Limb (tissue), 2 donors: ENCODE measurements at regions not wholly inside any gene's neighbourhood (a gene's known extent, or its start where the extent isn't known, plus 50 kb on each side); places are given as distances from the start of the nearest gene placed in this dataset.
"Not testable (repeated sequence)": the region's sequence is repeated elsewhere in the genome, so short reads cannot be mapped to it uniquely, and the experiment has no call there.

Experiments used
- DNase-seq, 2 donors: peaks; one replicate each; pipeline ENCODE4 v3.0.0-alpha.2; 2016; ENCODE audit errors: extremely low spot score in 2 of 2

DNA sequence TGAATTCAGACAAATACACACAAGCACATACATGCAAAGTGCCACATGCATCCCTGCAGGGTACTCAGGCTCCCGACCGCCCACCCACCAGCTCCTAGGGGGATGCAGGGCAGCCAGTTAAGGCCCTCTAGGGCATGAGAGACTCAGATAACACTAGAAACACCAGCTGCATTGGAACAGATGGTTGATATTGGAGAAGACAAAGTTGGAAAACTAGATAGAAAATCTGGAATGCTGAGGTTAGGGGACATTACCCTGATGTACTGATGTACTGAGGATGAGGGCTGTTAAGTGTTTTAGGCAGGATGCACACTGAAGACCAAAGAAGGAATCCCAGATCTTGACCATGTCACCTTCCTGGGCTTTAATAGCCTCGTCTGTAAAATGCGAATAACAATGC, 134.6 kb upstream of the ECI2 start:
- no peak for DNase-seq

DNA sequence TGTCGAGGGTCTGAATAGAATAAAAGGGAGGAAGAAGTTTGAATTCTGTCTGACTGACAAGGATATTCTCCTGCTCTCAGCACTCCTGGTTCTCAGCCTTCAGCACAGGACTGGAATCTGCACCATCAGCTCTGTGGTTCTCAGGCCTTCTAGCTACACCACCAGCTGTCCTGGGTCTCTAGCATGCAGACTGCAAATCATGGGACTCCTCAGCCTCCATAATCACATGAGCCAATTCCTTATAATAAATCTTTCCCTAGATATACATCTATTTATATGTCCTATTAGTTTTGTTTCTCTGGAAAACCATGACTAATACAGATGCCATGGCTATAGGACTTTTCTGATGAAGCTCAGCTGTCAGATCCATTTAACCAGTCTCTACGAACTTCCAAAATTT, 132.8 kb upstream of the ECI2 start:
- no peak for DNase-seq

- DNase-seq = no peak
Observed at GRCh38 chr6:4265740-4266139, 130.4 kb upstream of the ECI2 start.

DNA sequence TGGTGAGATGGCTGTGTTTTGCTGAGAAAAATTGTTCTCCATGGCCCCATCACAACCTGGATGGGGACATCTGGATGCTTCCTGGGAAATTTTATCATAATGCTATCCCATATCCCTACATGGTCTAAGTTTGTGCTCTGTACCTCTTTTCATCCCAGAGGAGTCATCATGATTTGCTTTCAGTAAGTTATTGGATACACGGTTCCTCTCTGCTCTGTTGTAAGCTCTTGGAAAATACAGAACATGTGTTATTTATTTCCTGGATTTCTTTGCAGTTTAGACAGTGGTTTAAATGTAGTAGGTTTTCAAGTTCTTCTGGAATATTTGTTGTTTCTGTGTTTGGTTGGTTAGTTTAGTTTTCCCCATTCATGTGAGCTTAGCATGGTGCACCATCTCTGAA, 129.2 kb upstream of the ECI2 start:
- peak in 1 of 2 donors; percentile 32 for DNase-seq

DNA sequence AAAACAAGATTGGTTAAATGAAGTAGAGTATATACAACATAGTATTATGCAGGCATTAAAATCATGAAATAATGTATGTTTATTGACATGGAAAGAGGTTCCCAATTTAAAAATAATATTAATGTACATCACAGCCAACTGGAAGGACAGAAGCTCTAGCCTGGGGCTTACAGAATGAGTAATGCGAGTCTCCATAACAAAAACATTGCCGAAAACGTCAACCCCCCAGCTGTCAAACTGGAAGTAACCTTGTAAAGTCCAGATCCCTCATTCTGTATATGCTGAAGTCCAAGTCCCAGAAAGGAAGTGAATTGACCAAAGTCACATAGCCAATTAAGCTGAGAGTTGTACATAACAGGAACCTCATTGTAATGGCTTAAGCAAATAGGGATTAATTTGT, 128.7 kb upstream of the ECI2 start:
- DNase-seq = no peak

- DNase-seq = peak in 1 of 2 donors; percentile 53
Observed at GRCh38 chr6:4262526-4262925, 127.2 kb upstream of the ECI2 start.

GRCh38 chr6:4259391-4259790, 124.0 kb upstream of the ECI2 start:
- DNase-seq = no peak

GRCh38 chr6:4258733-4259132, 123.4 kb upstream of the ECI2 start:
- no peak for DNase-seq

DNA sequence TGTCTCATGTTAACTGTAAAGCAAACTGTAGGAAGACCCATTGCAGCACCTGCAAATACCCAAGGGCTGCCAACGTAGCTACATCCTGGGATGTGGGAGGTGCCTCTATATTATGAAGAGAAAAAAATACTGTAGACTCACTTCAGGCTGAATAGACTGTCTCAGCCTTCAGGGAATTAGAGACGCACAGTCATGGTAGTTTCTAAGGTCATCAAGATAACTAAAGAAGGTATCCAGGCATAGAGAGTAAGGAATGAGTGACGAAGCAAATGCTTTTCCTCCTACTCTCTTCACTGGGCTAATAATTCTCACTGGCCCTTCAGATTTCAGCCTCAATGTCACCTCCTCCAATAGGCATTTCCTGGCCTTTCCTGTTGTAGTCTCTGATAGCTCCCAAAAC, 121.6 kb upstream of the ECI2 start:
- no peak for DNase-seq

- DNase-seq = peak; percentile 66 to 82
Observed at GRCh38 chr6:4253604-4254231, 118.3 kb upstream of the ECI2 start.

GRCh38 chr6:4252445-4252844, 117.1 kb upstream of the ECI2 start:
- DNase-seq = not testable (repeated sequence)

DNA sequence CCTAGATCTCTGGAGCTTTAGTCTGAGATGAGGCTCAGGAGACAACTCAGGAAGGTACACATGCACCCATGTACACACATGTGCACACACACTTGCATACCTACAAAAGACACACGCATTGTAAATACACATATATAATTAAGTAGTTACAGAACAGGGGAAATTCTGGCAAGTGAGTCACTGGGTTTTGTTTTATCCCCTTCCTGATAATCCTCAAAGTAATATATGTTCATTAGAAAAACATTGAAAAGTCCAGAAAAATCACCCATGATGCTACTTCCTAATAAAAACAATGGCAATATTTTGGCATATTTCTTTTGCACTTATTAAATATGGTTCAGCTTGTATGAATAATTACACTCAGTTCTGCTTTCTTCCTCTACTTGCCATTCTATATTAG, 115.3 kb upstream of the ECI2 start:
- DNase-seq = no peak

DNA sequence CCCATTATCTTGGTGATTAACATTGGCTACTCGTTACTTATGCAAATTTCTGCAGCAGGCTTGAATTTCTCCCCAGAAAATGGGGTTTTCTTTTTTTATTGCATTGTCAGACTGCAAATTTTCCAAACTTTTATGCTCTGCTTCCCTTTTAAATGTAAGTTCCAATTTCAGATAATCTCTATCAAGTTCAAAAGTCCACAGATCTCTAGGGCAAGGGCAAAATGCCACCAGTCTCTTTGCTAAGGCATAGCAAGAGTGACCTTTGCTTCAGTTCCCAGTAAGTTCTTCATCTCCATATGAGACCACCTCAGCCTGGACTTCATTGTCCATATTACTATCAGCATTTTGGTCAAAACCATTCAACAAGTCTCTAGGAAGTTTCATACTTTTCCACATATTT, 108.5 kb upstream of the ECI2 start:
- DNase-seq = not testable (repeated sequence)

DNA sequence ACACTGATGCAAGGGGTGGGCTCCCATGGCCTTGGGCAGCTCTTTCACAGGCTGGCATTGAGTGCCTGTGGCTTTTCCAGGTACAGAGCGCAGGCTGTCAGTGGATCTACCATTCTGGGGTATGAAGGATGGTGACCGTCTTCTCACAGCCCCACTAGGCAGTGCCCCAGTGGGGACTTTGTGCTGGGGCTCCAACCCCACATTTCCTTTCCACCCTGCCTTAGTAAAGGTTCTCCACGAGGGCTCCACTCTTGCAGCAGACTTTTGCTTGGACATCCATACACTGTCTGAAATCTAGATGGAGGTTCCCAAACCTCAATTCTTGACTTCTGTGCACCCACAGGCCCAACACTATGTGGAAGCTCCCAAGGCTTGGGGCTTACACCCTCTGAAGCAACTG, 107.9 kb upstream of the ECI2 start:
- DNase-seq = no peak

- no peak for DNase-seq
Observed at GRCh38 chr6:4242601-4243000, 107.2 kb upstream of the ECI2 start.

GRCh38 chr6:4240148-4240547, 104.8 kb upstream of the ECI2 start:
- DNase-seq = no peak

DNA sequence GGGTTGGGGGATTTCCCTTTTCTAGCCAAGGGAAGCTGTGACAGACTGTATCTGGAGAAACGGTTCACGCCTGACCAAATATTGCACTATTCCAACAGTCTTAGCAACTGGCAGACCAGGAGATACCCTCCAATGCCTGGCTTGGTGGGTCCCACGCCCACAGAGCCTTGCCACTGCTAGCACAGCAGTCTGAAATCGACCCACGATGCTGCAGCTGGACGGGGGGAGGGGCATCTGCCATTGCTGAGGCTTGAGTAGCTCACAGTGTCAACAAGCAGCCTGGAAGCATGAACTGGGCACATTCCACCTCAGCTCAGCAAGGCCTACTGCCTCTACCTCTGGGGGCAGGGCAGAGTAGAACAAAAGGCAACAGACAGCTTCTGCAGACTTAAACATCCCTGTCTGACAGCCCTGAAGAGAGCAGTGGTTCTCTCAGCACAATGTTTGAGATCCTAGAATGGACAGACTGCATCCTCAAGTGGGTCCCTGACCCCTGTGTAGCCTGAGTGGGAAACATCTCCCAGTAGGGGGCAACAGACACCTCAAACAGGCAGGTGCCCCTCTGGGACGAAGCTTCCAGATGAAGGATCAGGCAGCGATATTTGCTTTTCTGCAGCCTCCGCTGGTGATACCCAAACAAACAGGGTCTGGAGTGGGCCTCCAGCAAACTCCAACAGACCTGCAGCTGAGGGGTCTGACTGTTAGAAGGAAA, 89.9 kb upstream of the ECI2 start:
- DNase-seq = no peak

DNA sequence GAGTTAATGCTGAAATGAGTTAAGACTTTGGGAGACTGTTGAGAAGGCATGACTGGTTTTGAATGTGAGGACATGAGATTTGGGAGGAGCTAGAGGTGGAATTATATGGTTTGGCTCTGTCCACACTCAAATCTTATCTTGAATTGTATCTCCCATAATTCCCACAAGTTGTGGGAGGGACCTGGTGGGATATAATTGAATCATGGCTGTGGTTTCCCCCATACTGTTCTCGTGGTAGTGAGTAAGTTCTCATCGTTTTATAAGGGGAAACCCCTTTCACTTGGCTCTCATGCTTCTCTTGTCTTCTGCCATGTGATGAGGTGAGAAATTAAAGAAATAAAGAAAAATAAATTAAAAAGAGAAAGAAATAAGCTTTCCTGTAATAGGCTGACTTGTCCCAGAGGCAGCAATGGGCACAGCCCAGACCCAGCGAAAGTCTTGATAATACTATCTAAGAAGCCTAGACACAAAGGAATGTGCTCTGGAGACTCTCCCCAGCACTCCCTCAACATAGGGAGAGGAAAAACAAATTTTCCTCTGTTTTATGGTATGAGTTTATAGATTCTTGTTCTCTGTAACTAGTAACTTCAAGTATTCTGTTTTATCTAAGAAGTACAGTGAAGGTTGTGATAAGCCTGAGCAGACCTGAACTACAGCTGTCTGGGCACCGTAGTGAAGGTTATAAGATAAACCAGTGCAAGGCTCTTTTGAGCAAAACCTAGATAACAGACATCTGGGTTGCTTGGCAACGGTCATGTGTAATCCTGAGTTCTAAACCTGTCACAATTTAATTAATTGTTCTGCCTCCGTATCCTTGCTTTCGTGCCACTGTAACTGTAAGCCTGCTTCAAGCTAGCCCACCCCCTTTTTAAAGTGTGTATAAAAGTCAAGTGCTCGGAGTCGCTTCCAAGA, 88.9 kb upstream of the ECI2 start:
- DNase-seq = no peak

DNA sequence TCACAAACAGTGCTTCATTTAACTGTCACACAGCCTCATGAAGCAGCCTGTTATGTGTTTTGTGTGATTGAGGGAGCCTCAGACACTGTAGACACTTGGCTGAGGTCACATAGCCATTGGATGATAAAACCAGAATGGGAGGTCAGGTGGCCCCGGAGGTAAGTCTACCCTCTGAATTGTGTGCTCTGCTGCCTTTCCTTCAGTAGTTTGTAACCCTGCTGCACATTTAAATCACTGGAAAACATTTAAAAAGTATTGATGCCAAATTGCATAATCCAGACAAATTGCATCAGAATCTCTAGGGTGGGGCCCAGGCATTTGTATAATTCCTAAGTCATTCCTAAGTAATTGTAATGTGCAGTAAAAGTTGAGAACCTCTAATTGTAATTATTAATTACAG, 85.2 kb upstream of the ECI2 start:
- no peak for DNase-seq

- DNase-seq = not testable (repeated sequence)
Observed at GRCh38 chr6:4218619-4219317, 83.4 kb upstream of the ECI2 start.

- DNase-seq = no peak
Observed at GRCh38 chr6:4212588-4212987, 77.2 kb upstream of the ECI2 start.
